Esophagus muscularis mucosa (tissue), 4 donors: ENCODE measurements at regions not wholly inside any gene's neighbourhood (a gene's known extent, or its start where the extent isn't known, plus 50 kb on each side); places are given as distances from the start of the nearest gene placed in this dataset.
"Not testable (repeated sequence)": the region's sequence is repeated elsewhere in the genome, so short reads cannot be mapped to it uniquely, and the experiment has no call there.

ENCODE experiments used
- DNase-seq: peaks from one replicate; pipeline ENCODE4 v3.0.0-alpha.2; 2017; ENCODE audit errors: extremely low spot score
- H3K27ac ChIP-seq, 4 donors: fragments of 200-600 bp; sonication (generic); replicated peaks in 1 of 4; 1 replicate in 3 of 4; 2 replicates in 1 of 4; pipeline ENCODE4 v1.5.1; 2016 to 2019; ENCODE audit warnings: mild to moderate bottlenecking in 1 of 4
- H3K27me3 ChIP-seq, 4 donors: fragments of 200-600 bp; sonication (generic); one replicate each; pipeline versions ENCODE4 v1.5.1 to v1.6.0; 2016 to 2019
- H3K36me3 ChIP-seq, 4 donors: fragments of 200-600 bp; sonication (generic); one replicate each; pipeline ENCODE4 v1.5.1; 2016 to 2019
- H3K4me1 ChIP-seq, 4 donors: fragments of 200-600 bp; sonication (generic); one replicate each; pipeline ENCODE4 v1.5.1; 2016 to 2019
- H3K4me3 ChIP-seq, 4 donors: fragments of 200-600 bp; sonication (generic); 1 replicate in 2 of 4; 2 replicates in 2 of 4; pipeline ENCODE4 v1.5.1; 2016 to 2019; ENCODE audit warnings: mild to moderate bottlenecking in 4 of 4, moderate library complexity in 1 of 4
- H3K9me3 ChIP-seq, 4 donors: fragments of 200-600 bp; sonication (generic); 1 replicate in 3 of 4; 2 replicates in 1 of 4; pipeline ENCODE4 v1.5.1; 2016 to 2019
- CTCF ChIP-seq, 3 experiments: fragments of 200-600 bp in 2 of 3; fragments of 450-650 bp in 1 of 3; sonication (generic) in 2 of 3; IDR thresholded peaks; one replicate each; pipeline ENCODE4 v1.5.1; 2017 to 2019; ENCODE audit warnings: antibody characterized with exemption in 3 of 3, mild to moderate bottlenecking in 2 of 3, moderate library complexity in 1 of 3
- EP300 ChIP-seq: sonication (generic); formaldehyde crosslinking; IDR thresholded peaks from one replicate; pipeline ENCODE4 v1.6.1; 2017; ENCODE audit warnings: antibody characterized with exemption
- POLR2A ChIP-seq: fragments of 450-650 bp; IDR thresholded peaks from one replicate; pipeline ENCODE4 v1.6.1; 2017; ENCODE audit warnings: antibody characterized with exemption, moderate library complexity, mild to moderate bottlenecking, low read depth
- POLR2AphosphoS5 ChIP-seq, 2 donors: sonication (generic); formaldehyde crosslinking; IDR thresholded peaks; one replicate each; pipeline ENCODE4 v1.6.1; 2017; ENCODE audit warnings: antibody characterized with exemption in 2 of 2
- WGBS: methylation state at CpG from one replicate; pipeline ENCODE4 v1.1.5; 2018; 5-methylcytosine and 5-hydroxymethylcytosine counted together
- intact Hi-C: fragments of 100-400 bp; cut with DNase I; formaldehyde crosslinking; loops from one replicate; pipeline ENCODE4 v1.15.1; 2023

DNA sequence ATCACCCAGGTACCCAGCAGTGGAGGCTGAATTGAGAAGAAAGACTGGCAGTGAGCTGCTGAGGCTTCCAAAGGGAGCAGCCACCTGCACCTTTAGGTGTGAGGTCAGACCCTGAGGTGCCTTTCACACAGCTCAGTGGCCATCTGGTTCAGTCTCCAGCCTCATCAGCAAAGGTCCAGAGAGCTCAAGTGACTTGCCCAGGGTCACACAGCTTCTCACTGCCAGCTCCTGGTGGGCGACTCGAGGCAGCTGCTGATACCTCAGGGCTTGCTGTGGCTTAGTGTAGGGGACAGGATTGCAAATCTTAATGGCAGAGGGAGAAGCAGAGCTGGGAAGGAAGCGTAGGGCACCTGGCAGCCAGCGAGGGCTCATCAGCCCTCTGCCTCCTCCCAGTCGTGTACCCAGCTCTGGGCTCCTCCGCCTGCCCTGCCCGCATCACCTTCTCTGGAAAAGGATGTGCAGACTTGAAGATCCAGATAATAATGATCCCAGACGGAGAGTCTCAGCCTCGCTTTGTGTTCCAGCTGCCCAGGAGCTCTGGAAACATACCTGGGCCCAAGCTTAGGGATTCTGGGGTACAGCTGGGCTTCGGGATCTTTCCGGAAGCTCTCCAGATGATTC is 165.3 kb upstream of the GSE1 start:
- Histone ChIP-seq H3K9me3 (no peaks in the 10 kb centered on the region), H3K4me1 (peaks cover 2 to 34% (median 16%) of the 10 kb centered on the region in 4 donors), H3K27ac (no peak overlapping the region), H3K36me3 (no peaks in the 10 kb centered on the region), H3K27me3 (no peaks in the 10 kb centered on the region), H3K4me3 (no peak overlapping the region)
- no peak for TF ChIP-seq POLR2AphosphoS5 (IDR thresholded peaks at IDR 0.05)
- no peak for TF ChIP-seq CTCF (IDR thresholded peaks at IDR 0.05)
- no peak for TF ChIP-seq EP300
- no peak for TF ChIP-seq POLR2A
- no peak for DNase-seq
- intact Hi-C loops, result no loop called here
- WGBS, result 93% methylated on average over 9 of the region's 11 CpGs

GRCh38 chr16:85448557-85449190 is 164.4 kb upstream of the GSE1 start:
- WGBS, result 65% methylated on average over 23 of the region's 30 CpGs
- H3K27ac ChIP-seq, result no peak overlapping the region

GRCh38 chr16:85449191-85449884 is 163.8 kb upstream of the GSE1 start:
- WGBS, result 86% methylated on average over 16 of the region's 20 CpGs
- Histone ChIP-seq H3K4me3 (no peak overlapping the region), H3K9me3 (no peaks in the 10 kb centered on the region), H3K4me1 (peaks cover 2 to 34% (median 18%) of the 10 kb centered on the region in 4 donors), H3K27ac (no peak overlapping the region), H3K27me3 (no peaks in the 10 kb centered on the region), H3K36me3 (no peaks in the 10 kb centered on the region)
- DNase-seq, result no peak
- intact Hi-C loops, result no loop called here
- TF ChIP-seq EP300 (no peak), CTCF (IDR thresholded peaks at IDR 0.05) (no peak), POLR2AphosphoS5 (IDR thresholded peaks at IDR 0.05) (no peak), POLR2A (no peak)

More at GRCh38 chr16:85448557-85449190, 164.4 kb upstream of the GSE1 start:
- H3K27me3 ChIP-seq, result no peaks in the 10 kb centered on the region
- peaks cover 2 to 34% (median 18%) of the 10 kb centered on the region in 4 donors for H3K4me1 ChIP-seq
- intact Hi-C loops, result no loop called here
- H3K36me3 ChIP-seq, result no peaks in the 10 kb centered on the region
- DNase-seq, result no peak
- H3K4me3 ChIP-seq, result no peak overlapping the region
- no peaks in the 10 kb centered on the region for H3K9me3 ChIP-seq
- no peak for TF ChIP-seq POLR2AphosphoS5 (IDR thresholded peaks at IDR 0.05)
- no peak for TF ChIP-seq POLR2A
- TF ChIP-seq CTCF (IDR thresholded peaks at IDR 0.05), result no peak
- no peak for TF ChIP-seq EP300

GRCh38 chr16:85449885-85450245 is 163.3 kb upstream of the GSE1 start:
- no peak for TF ChIP-seq POLR2A
- no peak for TF ChIP-seq EP300
- TF ChIP-seq CTCF (IDR thresholded peaks at IDR 0.05), result no peak
- TF ChIP-seq POLR2AphosphoS5 (IDR thresholded peaks at IDR 0.05), result no peak
- 90% methylated on average over 7 of the region's 7 CpGs for WGBS

DNA sequence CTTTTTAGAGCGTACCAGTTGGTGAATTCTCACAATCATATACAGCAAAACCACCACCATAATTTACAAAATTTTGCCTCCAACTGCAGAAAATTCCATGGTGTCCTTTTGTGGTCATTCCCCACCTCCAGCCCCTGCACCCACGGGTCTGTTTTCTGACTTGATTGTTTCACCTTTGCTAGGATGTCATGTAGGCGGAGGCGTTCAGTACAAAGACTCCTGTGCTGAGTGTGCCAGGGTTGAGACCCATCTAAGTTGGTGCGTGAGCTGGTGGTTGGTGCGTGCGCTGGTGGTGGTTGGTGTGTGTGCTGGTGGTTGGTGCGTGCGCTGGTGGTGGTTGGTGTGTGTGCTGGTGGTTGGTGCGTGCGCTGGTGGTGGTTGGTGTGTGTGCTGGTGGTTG is 162.0 kb upstream of the GSE1 start:
- H3K9me3 ChIP-seq, H3K4me3 ChIP-seq, intact Hi-C loops, DNase-seq, H3K36me3 ChIP-seq, H3K27me3 ChIP-seq, H3K27ac ChIP-seq: not testable (repeated sequence)
- WGBS, result 84% methylated on average over 9 of the region's 11 CpGs
- peaks cover 2 to 22% (median 11%) of the 10 kb centered on the region in 4 donors for H3K4me1 ChIP-seq

More at GRCh38 chr16:85449885-85450245, 163.3 kb upstream of the GSE1 start:
- Histone ChIP-seq H3K4me1 (peaks cover 2 to 34% (median 18%) of the 10 kb centered on the region in 4 donors), H3K4me3 (no peak overlapping the region), H3K27ac (no peak overlapping the region), H3K36me3 (no peaks in the 10 kb centered on the region), H3K9me3 (no peaks in the 10 kb centered on the region), H3K27me3 (no peaks in the 10 kb centered on the region)
- intact Hi-C loops, result no loop called here
- DNase-seq, result no peak
